ENCODE measurements at regions not wholly inside any gene's neighbourhood (a gene's known extent, or its start where the extent isn't known, plus 50 kb on each side); places are given as distances from the start of the nearest gene placed in this dataset.

GRCh38 chr4:125187226-125188176 is 127.3 kb upstream of the FAT4 start:
- no peaks in the 10 kb centered on the region for H3K27me3 ChIP-seq
- whole genome bisulfite sequencing, 5 donors: 53 to 73% (median 62%) methylated on average over 4 of the region's 4 CpGs
- peaks cover 0 to 11% (median 4%) of the 10 kb centered on the region in 4 donors for H3K9me3 ChIP-seq
- no peak overlapping the region for H3K4me3 ChIP-seq
- no peaks in the 10 kb centered on the region for H3K36me3 ChIP-seq
- TF ChIP-seq POLR2A (IDR thresholded peaks at IDR 0.05) (no peak), EP300 (IDR thresholded peaks at IDR 0.05) (no peak), POLR2AphosphoS5 (IDR thresholded peaks at IDR 0.05) (no peak)
- TF ChIP-seq, protein P1, sequence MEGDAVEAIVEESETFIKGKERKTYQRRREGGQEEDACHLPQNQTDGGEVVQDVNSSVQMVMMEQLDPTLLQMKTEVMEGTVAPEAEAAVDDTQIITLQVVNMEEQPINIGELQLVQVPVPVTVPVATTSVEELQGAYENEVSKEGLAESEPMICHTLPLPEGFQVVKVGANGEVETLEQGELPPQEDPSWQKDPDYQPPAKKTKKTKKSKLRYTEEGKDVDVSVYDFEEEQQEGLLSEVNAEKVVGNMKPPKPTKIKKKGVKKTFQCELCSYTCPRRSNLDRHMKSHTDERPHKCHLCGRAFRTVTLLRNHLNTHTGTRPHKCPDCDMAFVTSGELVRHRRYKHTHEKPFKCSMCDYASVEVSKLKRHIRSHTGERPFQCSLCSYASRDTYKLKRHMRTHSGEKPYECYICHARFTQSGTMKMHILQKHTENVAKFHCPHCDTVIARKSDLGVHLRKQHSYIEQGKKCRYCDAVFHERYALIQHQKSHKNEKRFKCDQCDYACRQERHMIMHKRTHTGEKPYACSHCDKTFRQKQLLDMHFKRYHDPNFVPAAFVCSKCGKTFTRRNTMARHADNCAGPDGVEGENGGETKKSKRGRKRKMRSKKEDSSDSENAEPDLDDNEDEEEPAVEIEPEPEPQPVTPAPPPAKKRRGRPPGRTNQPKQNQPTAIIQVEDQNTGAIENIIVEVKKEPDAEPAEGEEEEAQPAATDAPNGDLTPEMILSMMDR (IDR thresholded peaks at IDR 0.05): no peak
- H3K27ac ChIP-seq: no peak overlapping the region
- DNase-seq: peak in 1 of 2 donors; percentile 56
- H3K4me1 ChIP-seq: no peaks in the 10 kb centered on the region
- intact Hi-C loops (cut with DNase I; ENCODE audit: low total_unique reads): no loop called here

DNA sequence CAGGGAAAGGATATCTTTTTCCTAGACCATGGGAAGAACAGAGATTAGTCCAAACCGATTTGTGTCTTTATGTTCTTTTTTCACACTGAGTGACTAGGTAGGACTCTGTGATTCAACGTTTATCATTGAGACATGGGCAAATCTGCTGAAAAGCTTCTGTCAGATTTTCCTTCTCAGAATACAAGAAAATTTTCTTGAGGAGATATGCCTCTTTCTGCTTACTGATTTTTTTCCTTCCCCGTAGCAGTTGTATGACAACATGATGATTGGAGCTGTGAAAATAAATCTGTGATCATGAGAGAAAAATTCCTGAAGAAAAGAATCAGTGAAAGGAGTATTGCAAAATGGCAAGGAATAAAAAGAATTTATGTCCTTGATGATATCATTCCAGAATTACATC is 130.6 kb upstream of the FAT4 start:
- TF ChIP-seq EP300 (IDR thresholded peaks at IDR 0.05) (no peak), POLR2AphosphoS5 (IDR thresholded peaks at IDR 0.05) (no peak), POLR2A (IDR thresholded peaks at IDR 0.05) (no peak)
- TF ChIP-seq, protein P1 (IDR thresholded peaks at IDR 0.05): no peak
- no peak overlapping the region for H3K27ac ChIP-seq
- H3K4me3 ChIP-seq: no peak overlapping the region
- no peak for DNase-seq
- H3K9me3 ChIP-seq: no peaks in the 10 kb centered on the region
- intact Hi-C loops (cut with DNase I; ENCODE audit: low total_unique reads): no loop called here
- H3K27me3 ChIP-seq: no peaks in the 10 kb centered on the region
- H3K4me1 ChIP-seq: no peaks in the 10 kb centered on the region
- WGBS, 5 donors: 75 to 85% (median 84%) methylated on average over 3 of the region's 3 CpGs
- no peaks in the 10 kb centered on the region for H3K36me3 ChIP-seq

- intact Hi-C loops (cut with DNase I; ENCODE audit: low total_unique reads): no loop called here
- 85 to 94% (median 87%) methylated on average over 3 of the region's 3 CpGs for WGBS, 5 donors
Observed at GRCh38 chr4:125181804-125182203, 133.0 kb upstream of the FAT4 start.

DNA sequence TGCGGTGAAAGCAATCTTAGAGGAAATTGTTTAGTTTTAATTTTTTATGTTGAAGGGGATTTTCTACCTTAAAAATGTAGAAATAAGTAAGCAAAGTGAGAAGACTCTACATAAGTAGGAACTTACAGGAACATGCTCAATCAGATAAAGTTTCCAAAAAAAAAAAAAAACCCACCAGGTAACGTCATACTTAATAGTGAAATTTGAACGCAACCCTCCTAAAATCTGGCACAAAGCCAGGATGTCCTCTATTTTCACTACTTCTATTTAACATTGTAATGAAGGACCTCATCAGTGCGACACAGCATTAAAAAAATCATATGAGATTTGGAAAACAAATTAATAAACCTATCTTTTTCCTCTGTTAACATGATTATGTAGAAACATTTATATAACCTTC is 135.0 kb upstream of the FAT4 start:
- no peak overlapping the region for H3K4me3 ChIP-seq
- H3K36me3 ChIP-seq: no peaks in the 10 kb centered on the region
- H3K9me3 ChIP-seq: no peaks in the 10 kb centered on the region
- no peaks in the 10 kb centered on the region for H3K4me1 ChIP-seq
- H3K27ac ChIP-seq: no peak overlapping the region
- TF ChIP-seq POLR2A (IDR thresholded peaks at IDR 0.05) (no peak), POLR2AphosphoS5 (IDR thresholded peaks at IDR 0.05) (no peak), EP300 (IDR thresholded peaks at IDR 0.05) (no peak)
- TF ChIP-seq, protein P1 (IDR thresholded peaks at IDR 0.05): no peak
- DNase-seq: no peak
- intact Hi-C loops (cut with DNase I; ENCODE audit: low total_unique reads): no loop called here
- no peaks in the 10 kb centered on the region for H3K27me3 ChIP-seq
- WGBS, 5 donors: 80 to 91% (median 88%) methylated on average over 4 of the region's 4 CpGs

More at GRCh38 chr4:125181804-125182203, 133.0 kb upstream of the FAT4 start:
- Histone ChIP-seq H3K27ac (no peak overlapping the region), H3K4me3 (no peak overlapping the region), H3K36me3 (no peaks in the 10 kb centered on the region), H3K27me3 (no peaks in the 10 kb centered on the region), H3K4me1 (no peaks in the 10 kb centered on the region), H3K9me3 (no peaks in the 10 kb centered on the region)
- DNase-seq: no peak
- TF ChIP-seq POLR2AphosphoS5 (IDR thresholded peaks at IDR 0.05): no peak
- TF ChIP-seq, protein P1 (IDR thresholded peaks at IDR 0.05): no peak
- no peak for TF ChIP-seq POLR2A (IDR thresholded peaks at IDR 0.05)
- no peak for TF ChIP-seq EP300 (IDR thresholded peaks at IDR 0.05)
